HepG2 (cell line): ENCODE measurements at regions not wholly inside any gene's neighbourhood (a gene's known extent, or its start where the extent isn't known, plus 50 kb on each side); places are given as distances from the start of the nearest gene placed in this dataset.

ENCODE experiments used
- ATAC-seq: fragments of 200-7000 bp; cut with Tn5 transposase; 3 replicates; pipeline ENCODE4 v1.9.1; 2020; ENCODE audit warnings: mild to moderate bottlenecking, moderate library complexity
- BruUV-seq: library from RNA; stranded (reverse); fragments of 400-500 nt; replicated peaks from 2 replicates; lab custom pipeline; 2021; lab: Mats Ljungman, UMichigan
- CTCF ChIA-PET: fragments of 300-600 bp; formaldehyde crosslinking; extraction: SDS; loops from one replicate; lab custom pipeline; 2021; ENCODE audit warnings: low total read pairs, inconsistent platforms, low intra/inter-chr PET ratio; lab: Yijun Ruan, JAX
- POLR2A ChIA-PET: fragments of 350-600 bp; sonication (Branson Sonifier 250); formaldehyde crosslinking; loops from one replicate; lab custom pipeline; 2020; ENCODE audit warnings: antibody characterized with exemption, inconsistent platforms; lab: Yijun Ruan, JAX
- DNase-seq: peaks from one replicate; pipeline ENCODE4 v3.0.0-alpha.2; 2015; ENCODE audit warnings: low spot score
- FAIRE-seq: peaks from 3 replicates; lab custom pipeline; 2011; peaks lifted over from hg19 to GRCh38; lab: Jason Lieb, UNC
- H2AFZ ChIP-seq: one replicate; pipeline ENCODE4 v1.6.1; 2011; ENCODE audit warnings: low read length, inconsistent platforms
- H3K27ac ChIP-seq: fragments of 300-600 bp; 3 replicates; pipeline ENCODE4 v1.8.0; 2011; ENCODE audit warnings: mixed run types, mild to moderate bottlenecking, mixed read lengths, low read length, inconsistent platforms; ENCODE audit not compliant: insufficient read depth; ENCODE audit errors: extremely low read length
- H3K27me3 ChIP-seq, 2 experiments: fragments of 200-600 bp in 1 of 2; 2 replicates in 1 of 2; 3 replicates in 1 of 2; pipeline versions ENCODE4 v1.6.0 to v1.8.0; 2011; ENCODE audit warnings: low read length in 2 of 2, mild to moderate bottlenecking in 2 of 2, moderate library complexity in 2 of 2, inconsistent platforms in 1 of 2; ENCODE audit not compliant: insufficient read depth in 2 of 2, control insufficient read depth in 1 of 2
- H3K36me3 ChIP-seq, 2 experiments: fragments of 200-600 bp in 1 of 2; replicated peaks in 1 of 2; 2 replicates in 1 of 2; 3 replicates in 1 of 2; pipeline versions ENCODE4 v1.5.1 to v1.8.0; 2011; ENCODE audit warnings: low read length in 2 of 2, inconsistent platforms in 1 of 2; ENCODE audit not compliant: insufficient read depth in 2 of 2, control insufficient read depth in 1 of 2
- H3K4me1 ChIP-seq: 2 replicates; pipeline ENCODE4 v1.5.1; 2012; ENCODE audit warnings: low read length, inconsistent platforms; ENCODE audit not compliant: insufficient read depth
- H3K4me2 ChIP-seq: 2 replicates; pipeline ENCODE4 v1.6.0; 2011; ENCODE audit warnings: low read depth, low read length, inconsistent platforms
- H3K4me3 ChIP-seq, 3 experiments: fragments of 200-600 bp in 1 of 3; sonication (generic), shearing (Covaris generic) in 1 of 3; replicated peaks in 1 of 3; 2 replicates each; pipeline ENCODE4 v1.5.1; 2011 to 2016; ENCODE audit warnings: low read length in 3 of 3, inconsistent platforms in 2 of 3, low read depth in 2 of 3, mild to moderate bottlenecking in 2 of 3, control low read depth in 1 of 3, mixed read lengths in 1 of 3; ENCODE audit not compliant: insufficient read depth in 1 of 3
- H3K79me2 ChIP-seq: one replicate; pipeline ENCODE4 v1.6.1; 2011; ENCODE audit warnings: low read length, inconsistent platforms; ENCODE audit not compliant: insufficient read depth
- H3K9ac ChIP-seq: 2 replicates; pipeline ENCODE4 v1.6.0; 2011; ENCODE audit warnings: mild to moderate bottlenecking, low read depth, low read length, inconsistent platforms; ENCODE audit not compliant: insufficient read depth
- H3K9me3 ChIP-seq: 2 replicates; pipeline ENCODE4 v1.5.1; 2012; ENCODE audit warnings: mild to moderate bottlenecking, low read length
- H4K20me1 ChIP-seq: 2 replicates; pipeline ENCODE4 v1.6.0; 2011; ENCODE audit warnings: inconsistent platforms, mild to moderate bottlenecking, low read length, moderate library complexity; ENCODE audit not compliant: insufficient read depth
- ELF1 ChIP-seq: sonication (generic); formaldehyde crosslinking; IDR thresholded peaks from 2 replicates; pipeline ENCODE4 v1.4.0; 2020; ENCODE audit warnings: missing genetic modification reagents
- ELF4 ChIP-seq: sonication (generic); formaldehyde crosslinking; IDR thresholded peaks from 2 replicates; pipeline ENCODE4 v1.5.0; 2020; ENCODE audit warnings: missing genetic modification reagents, mild to moderate bottlenecking, moderate library complexity, borderline replicate concordance
- EP300 ChIP-seq, 3 experiments: sonication (generic) in 1 of 3; formaldehyde crosslinking in 1 of 3; IDR thresholded peaks; 2 replicates each; pipeline versions ENCODE4 v1.5.1 to v1.6.1; 2011 to 2020; ENCODE audit warnings: low read depth in 2 of 3, low read length in 2 of 3, borderline replicate concordance in 1 of 3, improper control_type of control experiment in 1 of 3, mild to moderate bottlenecking in 1 of 3, missing genetic modification reagents in 1 of 3, moderate library complexity in 1 of 3
- IKZF1 ChIP-seq: fragments of 450-650 bp; IDR thresholded peaks from 2 replicates; pipeline ENCODE4 v1.7.1; 2016
- NR2F6 ChIP-seq, 2 experiments: IDR thresholded peaks; 2 replicates each; pipeline ENCODE4 v1.6.1; 2016; ENCODE audit warnings: antibody characterized with exemption in 1 of 2, mild to moderate bottlenecking in 1 of 2
- ZNF407 ChIP-seq: sonication (generic); formaldehyde crosslinking; IDR thresholded peaks from one replicate; pipeline ENCODE4 v1.5.1; 2020; ENCODE audit warnings: mild to moderate bottlenecking, missing genetic modification reagents; ENCODE audit errors: not compliant biosample characterization
- ZNF75D ChIP-seq: sonication (generic); formaldehyde crosslinking; IDR thresholded peaks from 2 replicates; pipeline ENCODE4 v1.8.1; 2023; ENCODE audit warnings: missing genetic modification reagents, mild to moderate bottlenecking, borderline replicate concordance
- WGBS: methylation state at CpG from one replicate; pipeline ENCODE4 v1.1.6; 2017; ENCODE audit warnings: low lambda C conversion rate; 5-methylcytosine and 5-hydroxymethylcytosine counted together
- in situ Hi-C: cut with HindIII; loops from 2 replicates; pipeline ENCODE4 v1.10.0; 2017; ENCODE audit warnings: low pct_unique_long_range_greater_than_20kb; ENCODE audit not compliant: extremely low pct_ligation_motif_present
- intact Hi-C: fragments of 100-400 bp; cut with micrococcal nuclease; formaldehyde crosslinking; loops from one replicate; pipeline ENCODE4 v1.10.0; 2022; ENCODE audit not compliant: unreplicated experiment
- TF ChIP-seq, protein P1 (sequence below): sonication (generic); formaldehyde crosslinking; IDR thresholded peaks from 2 replicates; pipeline ENCODE4 v1.8.0; 2022; ENCODE audit warnings: mild to moderate bottlenecking, missing genetic modification reagents
- TF ChIP-seq, protein P2 (sequence below): sonication (generic); formaldehyde crosslinking; IDR thresholded peaks from 2 replicates; pipeline ENCODE4 v1.9.0; 2021; ENCODE audit warnings: missing genetic modification reagents, mild to moderate bottlenecking, borderline replicate concordance

GRCh38 chr10:124228471-124228870, 135.1 kb upstream of the CHST15 start (continued):
- TF ChIP-seq, protein P1, sequence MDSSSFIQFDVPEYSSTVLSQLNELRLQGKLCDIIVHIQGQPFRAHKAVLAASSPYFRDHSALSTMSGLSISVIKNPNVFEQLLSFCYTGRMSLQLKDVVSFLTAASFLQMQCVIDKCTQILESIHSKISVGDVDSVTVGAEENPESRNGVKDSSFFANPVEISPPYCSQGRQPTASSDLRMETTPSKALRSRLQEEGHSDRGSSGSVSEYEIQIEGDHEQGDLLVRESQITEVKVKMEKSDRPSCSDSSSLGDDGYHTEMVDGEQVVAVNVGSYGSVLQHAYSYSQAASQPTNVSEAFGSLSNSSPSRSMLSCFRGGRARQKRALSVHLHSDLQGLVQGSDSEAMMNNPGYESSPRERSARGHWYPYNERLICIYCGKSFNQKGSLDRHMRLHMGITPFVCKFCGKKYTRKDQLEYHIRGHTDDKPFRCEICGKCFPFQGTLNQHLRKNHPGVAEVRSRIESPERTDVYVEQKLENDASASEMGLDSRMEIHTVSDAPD (CRISPR knock-in tag), result no peak
- no peak for TF ChIP-seq EP300 (IDR thresholded peaks at IDR 0.05; ENCODE audit: low read depth in 2 of 2, low read length in 2 of 2)
- TF ChIP-seq EP300 (CRISPR knock-in tag; IDR thresholded peaks at IDR 0.05; ENCODE audit: borderline replicate concordance), result no peak
- TF ChIP-seq, protein P2, sequence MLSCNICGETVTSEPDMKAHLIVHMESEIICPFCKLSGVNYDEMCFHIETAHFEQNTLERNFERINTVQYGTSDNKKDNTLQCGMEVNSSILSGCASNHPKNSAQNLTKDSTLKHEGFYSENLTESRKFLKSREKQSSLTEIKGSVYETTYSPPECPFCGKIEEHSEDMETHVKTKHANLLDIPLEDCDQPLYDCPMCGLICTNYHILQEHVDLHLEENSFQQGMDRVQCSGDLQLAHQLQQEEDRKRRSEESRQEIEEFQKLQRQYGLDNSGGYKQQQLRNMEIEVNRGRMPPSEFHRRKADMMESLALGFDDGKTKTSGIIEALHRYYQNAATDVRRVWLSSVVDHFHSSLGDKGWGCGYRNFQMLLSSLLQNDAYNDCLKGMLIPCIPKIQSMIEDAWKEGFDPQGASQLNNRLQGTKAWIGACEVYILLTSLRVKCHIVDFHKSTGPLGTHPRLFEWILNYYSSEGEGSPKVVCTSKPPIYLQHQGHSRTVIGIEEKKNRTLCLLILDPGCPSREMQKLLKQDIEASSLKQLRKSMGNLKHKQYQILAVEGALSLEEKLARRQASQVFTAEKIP, result no peak
- no peak for TF ChIP-seq ELF1 (CRISPR knock-in tag)
- no peak for TF ChIP-seq IKZF1
- no peak for TF ChIP-seq NR2F6 (IDR thresholded peaks at IDR 0.05)
- no peak for TF ChIP-seq NR2F6 (CRISPR knock-in tag; IDR thresholded peaks at IDR 0.05)

GRCh38 chr10:124227988-124228387, 134.6 kb upstream of the CHST15 start:
- H3K79me2 ChIP-seq, result no peaks in the 10 kb centered on the region
- ChIA-PET POLR2A (no interaction called here), CTCF (no interaction called here)
- in situ Hi-C loops (no loop called here), intact Hi-C loops (no loop called here)
- no peak overlapping the region for H2AFZ ChIP-seq
- H3K4me3 ChIP-seq, result no peak overlapping the region
- peaks cover 0 to 3% of the 10 kb centered on the region in 2 experiments; a peak in 2 of 5 replicates for H3K27me3 ChIP-seq
- H3K9me3 ChIP-seq, result peaks cover 44% of the 10 kb centered on the region
- no peak overlapping the region for H3K9ac ChIP-seq
- H3K27ac ChIP-seq, result no peak overlapping the region
- ATAC-seq (no peak), DNase-seq (no peak), FAIRE-seq (no peak)
- 0% methylated on average over 2 of the region's 2 CpGs for WGBS
- H3K4me2 ChIP-seq, result no peak overlapping the region
- no peaks in the 10 kb centered on the region for H3K4me1 ChIP-seq
- no peaks in the 10 kb centered on the region for H3K36me3 ChIP-seq
- no TSS peak for BruUV-seq
- H4K20me1 ChIP-seq, result no peaks in the 10 kb centered on the region
- no peak for TF ChIP-seq ELF4 (CRISPR knock-in tag)
- no peak for TF ChIP-seq ZNF75D (CRISPR knock-in tag)
- TF ChIP-seq ZNF407 (CRISPR knock-in tag), result no peak
